ENCODE measurements at regions not wholly inside any gene's neighbourhood (a gene's known extent, or its start where the extent isn't known, plus 50 kb on each side); places are given as distances from the start of the nearest gene placed in this dataset.

DNA sequence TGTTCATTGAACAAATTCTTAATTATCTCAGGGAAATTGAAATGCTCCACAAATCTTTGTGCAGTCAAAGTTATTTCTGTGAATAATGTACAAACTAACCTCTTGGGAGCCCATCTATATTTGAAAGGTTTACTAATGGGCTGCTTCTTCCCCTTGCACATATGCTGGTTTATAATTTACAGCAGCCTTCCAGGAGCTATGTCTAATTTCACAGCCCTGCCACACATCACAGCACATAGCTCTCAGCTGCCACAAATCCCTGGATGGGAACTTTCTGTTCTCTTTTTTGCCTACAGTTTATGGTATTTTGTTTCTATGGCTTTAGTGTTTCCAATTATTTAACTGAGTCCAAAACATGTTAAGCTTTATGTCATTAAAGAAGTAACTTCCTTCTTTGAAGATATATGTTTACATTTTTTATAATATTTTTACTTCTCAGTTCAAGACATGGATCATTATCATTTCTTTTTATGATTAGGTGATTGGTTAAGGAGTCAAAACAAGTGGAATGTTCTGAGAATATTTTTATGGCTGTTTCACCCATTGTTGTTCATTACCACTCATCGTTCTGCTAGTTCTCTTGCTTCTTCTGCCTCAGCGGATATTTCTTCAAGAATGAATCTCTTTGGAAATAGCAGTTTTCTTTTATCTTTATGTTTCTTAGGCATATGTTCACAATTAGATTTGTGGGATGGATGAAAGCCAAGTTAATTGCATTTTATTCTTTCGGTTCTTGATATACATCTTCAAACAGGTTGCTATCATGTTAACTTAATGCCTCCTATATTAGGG is 475.6 kb upstream of the MIS18BP1 start:
- Histone ChIP-seq H2AFZ (ENCODE audit: low read length) (no peak overlapping the region), H4K20me1 (ENCODE audit: insufficient read depth, low read length) (no peaks in the 10 kb centered on the region), H3K4me3 (ENCODE audit: low read length) (no peak overlapping the region), H3K27me3 (replicated peaks; ENCODE audit: insufficient read depth, low read length) (no peaks in the 10 kb centered on the region), H3K9me2 (replicated peaks; ENCODE audit: insufficient read depth, low read length) (no peaks in the 10 kb centered on the region), H3K36me3 (replicated peaks; ENCODE audit: insufficient read depth, low read length) (no peaks in the 10 kb centered on the region), H3K79me2 (ENCODE audit: low read length) (no peaks in the 10 kb centered on the region), H3K27ac (ENCODE audit: low read length) (no peak overlapping the region), H3K9ac (ENCODE audit: low read length) (no peak overlapping the region), H3K9me3 (replicated peaks; ENCODE audit: insufficient read depth, low read length) (no peaks in the 10 kb centered on the region), H3F3A (ENCODE audit: insufficient read depth, low read length) (no peaks in the 10 kb centered on the region), H3K4me2 (ENCODE audit: low read depth, low read length) (no peak overlapping the region), H3K4me1 (ENCODE audit: low read length) (no peaks in the 10 kb centered on the region)
- TF ChIP-seq EZH2phosphoT487 (IDR thresholded peaks at IDR 0.05; ENCODE audit: low read length) (no peak), EZH2 (optimal IDR thresholded peaks at IDR 0.05; ENCODE audit: low read depth, low read length) (no peak)
- TF ChIP-seq, protein P1, sequence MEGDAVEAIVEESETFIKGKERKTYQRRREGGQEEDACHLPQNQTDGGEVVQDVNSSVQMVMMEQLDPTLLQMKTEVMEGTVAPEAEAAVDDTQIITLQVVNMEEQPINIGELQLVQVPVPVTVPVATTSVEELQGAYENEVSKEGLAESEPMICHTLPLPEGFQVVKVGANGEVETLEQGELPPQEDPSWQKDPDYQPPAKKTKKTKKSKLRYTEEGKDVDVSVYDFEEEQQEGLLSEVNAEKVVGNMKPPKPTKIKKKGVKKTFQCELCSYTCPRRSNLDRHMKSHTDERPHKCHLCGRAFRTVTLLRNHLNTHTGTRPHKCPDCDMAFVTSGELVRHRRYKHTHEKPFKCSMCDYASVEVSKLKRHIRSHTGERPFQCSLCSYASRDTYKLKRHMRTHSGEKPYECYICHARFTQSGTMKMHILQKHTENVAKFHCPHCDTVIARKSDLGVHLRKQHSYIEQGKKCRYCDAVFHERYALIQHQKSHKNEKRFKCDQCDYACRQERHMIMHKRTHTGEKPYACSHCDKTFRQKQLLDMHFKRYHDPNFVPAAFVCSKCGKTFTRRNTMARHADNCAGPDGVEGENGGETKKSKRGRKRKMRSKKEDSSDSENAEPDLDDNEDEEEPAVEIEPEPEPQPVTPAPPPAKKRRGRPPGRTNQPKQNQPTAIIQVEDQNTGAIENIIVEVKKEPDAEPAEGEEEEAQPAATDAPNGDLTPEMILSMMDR (IDR thresholded peaks at IDR 0.05; ENCODE audit: low read length): no peak
- no peak for DNase-seq

DNA sequence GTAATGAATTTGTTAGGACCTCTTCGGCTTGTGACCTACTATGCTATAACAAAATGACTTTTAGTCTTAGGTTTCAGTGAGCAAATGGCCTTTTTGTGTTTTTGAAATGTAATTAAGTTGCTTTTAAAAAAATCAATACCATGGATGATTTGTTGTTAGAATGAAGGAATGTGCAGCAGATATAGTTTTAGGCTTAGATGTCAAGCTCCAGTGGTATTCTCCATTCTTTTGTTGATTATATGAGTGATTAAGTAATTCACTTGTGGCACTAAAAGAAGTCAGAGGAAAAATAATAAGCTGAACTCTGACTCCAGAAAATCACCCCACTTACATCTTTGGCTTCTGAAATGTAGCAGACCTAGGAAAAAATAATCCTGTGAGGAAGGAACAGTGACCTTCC is 474.1 kb upstream of the MIS18BP1 start:
- no peaks in the 10 kb centered on the region for H4K20me1 ChIP-seq (ENCODE audit: insufficient read depth, low read length)
- no peak for DNase-seq
- TF ChIP-seq EZH2 (optimal IDR thresholded peaks at IDR 0.05; ENCODE audit: low read depth, low read length) (no peak), EZH2phosphoT487 (IDR thresholded peaks at IDR 0.05; ENCODE audit: low read length) (no peak)
- TF ChIP-seq, protein P1 (IDR thresholded peaks at IDR 0.05; ENCODE audit: low read length): no peak

DNA sequence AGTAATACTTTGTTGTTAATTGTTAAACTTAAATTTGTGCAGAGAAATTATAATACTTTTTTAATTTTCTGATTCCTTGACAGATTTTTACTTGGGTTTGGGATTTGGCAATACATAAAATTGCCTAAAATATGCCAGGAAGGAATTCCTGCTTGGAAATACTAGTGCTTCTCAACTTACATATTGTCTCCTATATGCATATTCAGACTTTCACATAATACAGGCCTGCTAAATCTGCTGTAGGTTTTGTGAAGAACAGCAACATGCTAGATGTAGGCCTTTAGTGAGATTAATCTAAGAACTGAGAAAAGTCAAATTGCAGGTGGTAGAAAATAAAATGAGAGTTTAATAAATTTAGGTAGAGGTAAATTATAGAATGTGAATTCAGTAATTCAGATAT is 468.5 kb upstream of the MIS18BP1 start:
- Histone ChIP-seq H3K27ac (ENCODE audit: low read length) (no peak overlapping the region), H2AFZ (ENCODE audit: low read length) (no peak overlapping the region), H3F3A (ENCODE audit: insufficient read depth, low read length) (no peaks in the 10 kb centered on the region), H3K9ac (ENCODE audit: low read length) (no peak overlapping the region), H3K79me2 (ENCODE audit: low read length) (no peaks in the 10 kb centered on the region), H3K4me1 (ENCODE audit: low read length) (no peaks in the 10 kb centered on the region), H3K9me3 (replicated peaks; ENCODE audit: insufficient read depth, low read length) (no peaks in the 10 kb centered on the region), H3K9me2 (replicated peaks; ENCODE audit: insufficient read depth, low read length) (no peaks in the 10 kb centered on the region), H3K36me3 (replicated peaks; ENCODE audit: insufficient read depth, low read length) (no peaks in the 10 kb centered on the region), H4K20me1 (ENCODE audit: insufficient read depth, low read length) (no peaks in the 10 kb centered on the region), H3K4me2 (ENCODE audit: low read depth, low read length) (no peak overlapping the region), H3K4me3 (ENCODE audit: low read length) (no peak overlapping the region), H3K27me3 (replicated peaks; ENCODE audit: insufficient read depth, low read length) (no peaks in the 10 kb centered on the region)
- no peak for DNase-seq
- TF ChIP-seq, protein P1 (IDR thresholded peaks at IDR 0.05; ENCODE audit: low read length): no peak
- no peak for TF ChIP-seq EZH2 (optimal IDR thresholded peaks at IDR 0.05; ENCODE audit: low read depth, low read length)
- TF ChIP-seq EZH2phosphoT487 (IDR thresholded peaks at IDR 0.05; ENCODE audit: low read length): no peak

More for the DNA sequence above, 474.1 kb upstream of the MIS18BP1 start:
- H3K9ac ChIP-seq (ENCODE audit: low read length): no peak overlapping the region
- no peaks in the 10 kb centered on the region for H3K79me2 ChIP-seq (ENCODE audit: low read length)
- no peaks in the 10 kb centered on the region for H3F3A ChIP-seq (ENCODE audit: insufficient read depth, low read length)
- H3K4me2 ChIP-seq (ENCODE audit: low read depth, low read length): no peak overlapping the region
- no peak overlapping the region for H3K4me3 ChIP-seq (ENCODE audit: low read length)
- H3K9me3 ChIP-seq (replicated peaks; ENCODE audit: insufficient read depth, low read length): no peaks in the 10 kb centered on the region
- no peaks in the 10 kb centered on the region for H3K4me1 ChIP-seq (ENCODE audit: low read length)
- no peak overlapping the region for H2AFZ ChIP-seq (ENCODE audit: low read length)
- H3K27me3 ChIP-seq (replicated peaks; ENCODE audit: insufficient read depth, low read length): no peaks in the 10 kb centered on the region
- H3K36me3 ChIP-seq (replicated peaks; ENCODE audit: insufficient read depth, low read length): no peaks in the 10 kb centered on the region
- no peak overlapping the region for H3K27ac ChIP-seq (ENCODE audit: low read length)
- no peaks in the 10 kb centered on the region for H3K9me2 ChIP-seq (replicated peaks; ENCODE audit: insufficient read depth, low read length)

Measured in MM.1S (cell line).